Bronchial epithelial cell (primary cell): ENCODE measurements at regions not wholly inside any gene's neighbourhood (a gene's known extent, or its start where the extent isn't known, plus 50 kb on each side); places are given as distances from the start of the nearest gene placed in this dataset.

Experiments
- DNase-seq: peaks from one replicate; pipeline ENCODE4 v3.0.0-alpha.2; 2010; ENCODE audit warnings: low read depth
- FAIRE-seq: peaks from 2 replicates; lab custom pipeline; 2011; peaks lifted over from hg19 to GRCh38; lab: Jason Lieb, UNC
- H3K27me3 ChIP-seq: 2 replicates; pipeline ENCODE4 v1.5.1; 2011; ENCODE audit warnings: low read length; ENCODE audit not compliant: control insufficient read depth, insufficient read depth
- H3K36me3 ChIP-seq: 2 replicates; pipeline ENCODE4 v1.5.1; 2011; ENCODE audit warnings: low read length; ENCODE audit not compliant: control insufficient read depth, insufficient read depth
- H3K4me3 ChIP-seq: 2 replicates; pipeline ENCODE4 v1.5.1; 2011; ENCODE audit warnings: mild to moderate bottlenecking, low read depth, low read length, control low read depth
- CTCF ChIP-seq: IDR thresholded peaks from 2 replicates; pipeline ENCODE4 v1.5.1; 2011; ENCODE audit warnings: mild to moderate bottlenecking, moderate library complexity, low read length, control low read depth, inconsistent platforms; ENCODE audit not compliant: insufficient read depth, severe bottlenecking

- no peak for FAIRE-seq
- TF ChIP-seq CTCF: no peak
- no peaks in the 10 kb centered on the region for H3K27me3 ChIP-seq
- no peak overlapping the region for H3K4me3 ChIP-seq
- DNase-seq: no peak
- H3K36me3 ChIP-seq: no peaks in the 10 kb centered on the region
These were observed 114.2 kb upstream of the SPIN1 start for GRCh38 chr9:88274078-88274477.

GRCh38 chr9:88272986-88273385 lies 115.3 kb upstream of the SPIN1 start:
- peak; percentile 62 for FAIRE-seq
- no peak overlapping the region for H3K4me3 ChIP-seq
- H3K27me3 ChIP-seq: no peaks in the 10 kb centered on the region
- TF ChIP-seq CTCF: no peak
- no peaks in the 10 kb centered on the region for H3K36me3 ChIP-seq
- DNase-seq: no peak

- TF ChIP-seq CTCF: no peak
- Histone ChIP-seq H3K27me3 (no peaks in the 10 kb centered on the region), H3K4me3 (no peak overlapping the region), H3K36me3 (no peaks in the 10 kb centered on the region)
- DNase-seq (peak; percentile 5), FAIRE-seq (no peak)
These were observed 117.8 kb upstream of the SPIN1 start for GRCh38 chr9:88270413-88270812.

- Histone ChIP-seq H3K36me3 (no peaks in the 10 kb centered on the region), H3K4me3 (no peak overlapping the region), H3K27me3 (no peaks in the 10 kb centered on the region)
- DNase-seq (no peak), FAIRE-seq (no peak)
- no peak for TF ChIP-seq CTCF
These were observed 119.4 kb upstream of the SPIN1 start for GRCh38 chr9:88268886-88269285.

GRCh38 chr9:88267283-88267682 lies 121.0 kb upstream of the SPIN1 start:
- Histone ChIP-seq H3K4me3 (no peak overlapping the region), H3K27me3 (no peaks in the 10 kb centered on the region), H3K36me3 (no peaks in the 10 kb centered on the region)
- no peak for TF ChIP-seq CTCF
- FAIRE-seq (no peak), DNase-seq (no peak)

GRCh38 chr9:88266416-88266815 lies 121.8 kb upstream of the SPIN1 start:
- no peak for FAIRE-seq
- Histone ChIP-seq H3K36me3 (no peaks in the 10 kb centered on the region), H3K4me3 (no peak overlapping the region), H3K27me3 (no peaks in the 10 kb centered on the region)
- no peak for TF ChIP-seq CTCF
- peak; percentile 91 for DNase-seq
